Erythroblast (primary cell): ENCODE measurements at regions not wholly inside any gene's neighbourhood (a gene's known extent, or its start where the extent isn't known, plus 50 kb on each side); places are given as distances from the start of the nearest gene placed in this dataset.

Source experiments
- GATA1 ChIP-seq: IDR thresholded peaks from 2 replicates; pipeline ENCODE4 v1.6.1; 2011; ENCODE audit warnings: low read depth, mild to moderate bottlenecking, control low read depth, low read length, moderate library complexity
- POLR2A ChIP-seq: IDR thresholded peaks from 2 replicates; pipeline ENCODE4 v1.6.1; 2011; ENCODE audit warnings: mild to moderate bottlenecking, low read length

- TF ChIP-seq POLR2A: no peak
- TF ChIP-seq GATA1: no peak
These were observed 655.6 kb downstream of the ETS1 start for GRCh38 chr11:127931803-127932202.
